HepG2 (cell line): ENCODE measurements at regions not wholly inside any gene's neighbourhood (a gene's known extent, or its start where the extent isn't known, plus 50 kb on each side); places are given as distances from the start of the nearest gene placed in this dataset.

ENCODE experiments used
- ATF7 ChIP-seq, 2 experiments: fragments of 450-650 bp in 1 of 2; sonication (generic) in 1 of 2; formaldehyde crosslinking in 1 of 2; IDR thresholded peaks; 2 replicates each; pipeline versions ENCODE4 v1.4.0 to v1.6.1; 2016 to 2020; ENCODE audit warnings: antibody characterized with exemption in 1 of 2, mild to moderate bottlenecking in 1 of 2, missing genetic modification reagents in 1 of 2
- BRD4 ChIP-seq: sonication (generic); formaldehyde crosslinking; IDR thresholded peaks from 2 replicates; pipeline ENCODE4 v1.4.0; 2020; ENCODE audit warnings: missing genetic modification reagents
- CBX5 ChIP-seq: sonication (generic); formaldehyde crosslinking; IDR thresholded peaks from 2 replicates; pipeline ENCODE4 v1.4.0; 2020; ENCODE audit warnings: missing genetic modification reagents, borderline replicate concordance
- FOXK1 ChIP-seq: sonication (generic); formaldehyde crosslinking; IDR thresholded peaks from 2 replicates; pipeline ENCODE4 v1.4.0; 2020; ENCODE audit warnings: low read depth, missing genetic modification reagents, borderline replicate concordance
- FOXP1 ChIP-seq, 2 experiments: fragments of 450-650 bp in 1 of 2; IDR thresholded peaks; 2 replicates each; pipeline ENCODE4 v1.6.1; 2017 to 2018; ENCODE audit warnings: antibody characterized with exemption in 1 of 2
- HNRNPH1 ChIP-seq: fragments of 200-400 bp; formaldehyde crosslinking; optimal IDR thresholded peaks from 2 replicates; pipeline ENCODE3; 2017; ENCODE audit warnings: mild to moderate bottlenecking, low read depth, low read length
- MAFF ChIP-seq: IDR thresholded peaks from 2 replicates; pipeline ENCODE4 v1.6.1; 2011; ENCODE audit warnings: low read depth, low read length, improper control_type of control experiment
- TCF7 ChIP-seq: sonication (generic); IDR thresholded peaks from 2 replicates; pipeline ENCODE4 v1.6.1; 2016; ENCODE audit warnings: antibody characterized with exemption, low read depth
- ZNF143 ChIP-seq: sonication (generic); formaldehyde crosslinking; IDR thresholded peaks from 2 replicates; pipeline ENCODE4 v1.4.0; 2020; ENCODE audit warnings: missing genetic modification reagents
- TF ChIP-seq, protein P1 (sequence below): sonication (generic); formaldehyde crosslinking; IDR thresholded peaks from 2 replicates; pipeline ENCODE4 v1.5.0; 2020; ENCODE audit warnings: missing genetic modification reagents, mild to moderate bottlenecking, borderline replicate concordance
- TF ChIP-seq, protein P2 (sequence below): sonication (generic); formaldehyde crosslinking; IDR thresholded peaks from 2 replicates; pipeline ENCODE4 v1.5.0; 2020; ENCODE audit warnings: mild to moderate bottlenecking, missing genetic modification reagents, moderate library complexity
- TF ChIP-seq, protein P3 (sequence below): IDR thresholded peaks from 2 replicates; pipeline ENCODE4 v1.6.1; 2016
- TF ChIP-seq, protein P4 (sequence below): sonication (generic); formaldehyde crosslinking; IDR thresholded peaks from 2 replicates; pipeline ENCODE4 v1.5.0; 2020; ENCODE audit warnings: missing genetic modification reagents

DNA sequence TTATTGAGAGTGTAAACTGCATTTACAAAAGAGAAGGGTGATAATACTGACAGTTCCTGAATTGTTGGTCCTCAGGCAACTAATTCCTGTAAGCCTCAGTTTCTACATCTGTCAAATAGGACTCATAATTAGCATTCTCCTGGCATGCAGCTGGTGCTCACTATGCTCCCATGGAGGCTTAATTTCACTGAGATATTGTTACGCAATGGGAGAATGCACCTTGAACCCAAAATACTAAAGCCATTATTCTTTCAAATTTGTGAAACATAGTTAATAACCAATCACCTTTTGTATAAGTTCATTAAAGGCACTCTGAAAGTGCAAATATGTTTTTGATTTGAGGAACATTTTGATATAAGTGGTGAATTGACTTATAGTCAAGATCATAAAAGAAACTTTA lies 985.5 kb downstream of the CDH11 start:
- TF ChIP-seq BRD4 (CRISPR knock-in tag) (no peak), CBX5 (no peak), FOXP1 (IDR thresholded peaks at IDR 0.05) (no peak), FOXP1 (CRISPR knock-in tag; IDR thresholded peaks at IDR 0.05) (no peak), ZNF143 (CRISPR knock-in tag) (no peak), MAFF (no peak), ATF7 (IDR thresholded peaks at IDR 0.05) (no peak), ATF7 (CRISPR knock-in tag; IDR thresholded peaks at IDR 0.05) (no peak), HNRNPH1 (no peak), FOXK1 (CRISPR knock-in tag) (no peak), TCF7 (no peak)
- TF ChIP-seq, protein P1, sequence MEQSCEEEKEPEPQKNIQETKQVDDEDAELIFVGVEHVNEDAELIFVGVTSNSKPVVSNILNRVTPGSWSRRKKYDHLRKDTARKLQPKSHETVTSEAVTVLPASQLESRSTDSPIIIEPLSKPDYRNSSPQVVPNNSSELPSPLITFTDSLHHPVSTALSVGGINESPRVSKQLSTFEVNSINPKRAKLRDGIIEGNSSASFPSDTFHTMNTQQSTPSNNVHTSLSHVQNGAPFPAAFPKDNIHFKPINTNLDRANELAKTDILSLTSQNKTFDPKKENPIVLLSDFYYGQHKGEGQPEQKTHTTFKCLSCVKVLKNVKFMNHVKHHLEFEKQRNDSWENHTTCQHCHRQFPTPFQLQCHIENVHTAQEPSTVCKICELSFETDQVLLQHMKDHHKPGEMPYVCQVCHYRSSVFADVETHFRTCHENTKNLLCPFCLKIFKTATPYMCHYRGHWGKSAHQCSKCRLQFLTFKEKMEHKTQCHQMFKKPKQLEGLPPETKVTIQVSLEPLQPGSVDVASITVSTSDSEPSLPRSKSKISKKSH (CRISPR knock-in tag) = no peak
- TF ChIP-seq, protein P2, sequence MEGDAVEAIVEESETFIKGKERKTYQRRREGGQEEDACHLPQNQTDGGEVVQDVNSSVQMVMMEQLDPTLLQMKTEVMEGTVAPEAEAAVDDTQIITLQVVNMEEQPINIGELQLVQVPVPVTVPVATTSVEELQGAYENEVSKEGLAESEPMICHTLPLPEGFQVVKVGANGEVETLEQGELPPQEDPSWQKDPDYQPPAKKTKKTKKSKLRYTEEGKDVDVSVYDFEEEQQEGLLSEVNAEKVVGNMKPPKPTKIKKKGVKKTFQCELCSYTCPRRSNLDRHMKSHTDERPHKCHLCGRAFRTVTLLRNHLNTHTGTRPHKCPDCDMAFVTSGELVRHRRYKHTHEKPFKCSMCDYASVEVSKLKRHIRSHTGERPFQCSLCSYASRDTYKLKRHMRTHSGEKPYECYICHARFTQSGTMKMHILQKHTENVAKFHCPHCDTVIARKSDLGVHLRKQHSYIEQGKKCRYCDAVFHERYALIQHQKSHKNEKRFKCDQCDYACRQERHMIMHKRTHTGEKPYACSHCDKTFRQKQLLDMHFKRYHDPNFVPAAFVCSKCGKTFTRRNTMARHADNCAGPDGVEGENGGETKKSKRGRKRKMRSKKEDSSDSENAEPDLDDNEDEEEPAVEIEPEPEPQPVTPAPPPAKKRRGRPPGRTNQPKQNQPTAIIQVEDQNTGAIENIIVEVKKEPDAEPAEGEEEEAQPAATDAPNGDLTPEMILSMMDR (CRISPR knock-in tag) = no peak
- TF ChIP-seq, protein P3, sequence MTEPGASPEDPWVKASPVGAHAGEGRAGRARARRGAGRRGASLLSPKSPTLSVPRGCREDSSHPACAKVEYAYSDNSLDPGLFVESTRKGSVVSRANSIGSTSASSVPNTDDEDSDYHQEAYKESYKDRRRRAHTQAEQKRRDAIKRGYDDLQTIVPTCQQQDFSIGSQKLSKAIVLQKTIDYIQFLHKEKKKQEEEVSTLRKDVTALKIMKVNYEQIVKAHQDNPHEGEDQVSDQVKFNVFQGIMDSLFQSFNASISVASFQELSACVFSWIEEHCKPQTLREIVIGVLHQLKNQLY (CRISPR knock-in tag) = no peak
- TF ChIP-seq, protein P4, sequence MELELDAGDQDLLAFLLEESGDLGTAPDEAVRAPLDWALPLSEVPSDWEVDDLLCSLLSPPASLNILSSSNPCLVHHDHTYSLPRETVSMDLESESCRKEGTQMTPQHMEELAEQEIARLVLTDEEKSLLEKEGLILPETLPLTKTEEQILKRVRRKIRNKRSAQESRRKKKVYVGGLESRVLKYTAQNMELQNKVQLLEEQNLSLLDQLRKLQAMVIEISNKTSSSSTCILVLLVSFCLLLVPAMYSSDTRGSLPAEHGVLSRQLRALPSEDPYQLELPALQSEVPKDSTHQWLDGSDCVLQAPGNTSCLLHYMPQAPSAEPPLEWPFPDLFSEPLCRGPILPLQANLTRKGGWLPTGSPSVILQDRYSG (CRISPR knock-in tag) = no peak
